Keratinocyte (primary cell): ENCODE measurements at regions not wholly inside any gene's neighbourhood (a gene's known extent, or its start where the extent isn't known, plus 50 kb on each side); places are given as distances from the start of the nearest gene placed in this dataset.

Experiments used
- DNase-seq: peaks from one replicate; pipeline ENCODE4 v3.0.0-alpha.2; 2011; ENCODE audit warnings: low read depth, missing footprints, low spot score
- FAIRE-seq: peaks from 2 replicates; lab custom pipeline; 2011; peaks lifted over from hg19 to GRCh38; lab: Jason Lieb, UNC
- H2AFZ ChIP-seq: 2 replicates; pipeline ENCODE4 v1.6.0; 2012; ENCODE audit warnings: low read length, control low read depth, inconsistent platforms; ENCODE audit not compliant: control insufficient read depth
- H3K27ac ChIP-seq: 2 replicates; pipeline ENCODE4 v1.5.1; 2011; ENCODE audit warnings: low read length; ENCODE audit not compliant: control insufficient read depth, insufficient read depth
- H3K27me3 ChIP-seq: 3 replicates; pipeline ENCODE4 v1.6.0; 2011; ENCODE audit warnings: low read length; ENCODE audit not compliant: control insufficient read depth, insufficient read depth; ENCODE audit errors: extremely low read depth
- H3K36me3 ChIP-seq, 2 experiments: 2 replicates in 1 of 2; 3 replicates in 1 of 2; pipeline ENCODE4 v1.5.1; 2011; ENCODE audit warnings: low read length in 2 of 2, mild to moderate bottlenecking in 1 of 2; ENCODE audit not compliant: control insufficient read depth in 2 of 2, insufficient read depth in 2 of 2; ENCODE audit errors: extremely low read depth in 1 of 2
- H3K4me1 ChIP-seq: 3 replicates; pipeline ENCODE4 v1.5.1; 2011; ENCODE audit warnings: low read length; ENCODE audit not compliant: control insufficient read depth, insufficient read depth; ENCODE audit errors: extremely low read depth
- H3K4me2 ChIP-seq: 3 replicates; pipeline ENCODE4 v1.6.0; 2011; ENCODE audit warnings: low read depth, low read length; ENCODE audit not compliant: control insufficient read depth, insufficient read depth; ENCODE audit errors: extremely low read depth
- H3K4me3 ChIP-seq, 3 experiments: fragments of 200-600 bp in 1 of 3; sonication (generic) in 1 of 3; 2 replicates in 2 of 3; 3 replicates in 1 of 3; pipeline ENCODE4 v1.5.1; 2011 to 2016; ENCODE audit warnings: low read length in 3 of 3, mild to moderate bottlenecking in 3 of 3, control low read depth in 2 of 3, inconsistent platforms in 1 of 3, low read depth in 1 of 3, mixed read lengths in 1 of 3, mixed run types in 1 of 3, moderate library complexity in 1 of 3; ENCODE audit not compliant: control insufficient read depth in 2 of 3, insufficient read depth in 2 of 3; ENCODE audit errors: extremely low read depth in 1 of 3
- H3K79me2 ChIP-seq: 2 replicates; pipeline ENCODE4 v1.6.0; 2012; ENCODE audit warnings: low read length; ENCODE audit not compliant: control insufficient read depth, insufficient read depth
- H3K9ac ChIP-seq: 3 replicates; pipeline ENCODE4 v1.6.0; 2011; ENCODE audit warnings: low read length; ENCODE audit not compliant: control insufficient read depth, insufficient read depth; ENCODE audit errors: extremely low read depth
- H3K9me1 ChIP-seq: 3 replicates; pipeline ENCODE4 v1.6.0; 2011; ENCODE audit warnings: low read length; ENCODE audit not compliant: control insufficient read depth, insufficient read depth; ENCODE audit errors: extremely low read depth
- H3K9me3 ChIP-seq: 2 replicates; pipeline ENCODE4 v1.5.1; 2012; ENCODE audit warnings: low read depth, low read length; ENCODE audit not compliant: control insufficient read depth
- H4K20me1 ChIP-seq: 3 replicates; pipeline ENCODE4 v1.6.0; 2011; ENCODE audit warnings: low read length; ENCODE audit not compliant: control insufficient read depth, insufficient read depth; ENCODE audit errors: extremely low read depth
- EZH2 ChIP-seq: IDR thresholded peaks from one replicate; pipeline ENCODE4 v1.6.1; 2012; ENCODE audit warnings: inconsistent platforms, mild to moderate bottlenecking, low read length, moderate library complexity
- dilution Hi-C: fragments of 300-500 bp; cut with MboI; formaldehyde crosslinking; loops from one replicate; pipeline ENCODE4 v1.7.0; 2020; ENCODE audit warnings: low sequenced_read_pairs; ENCODE audit not compliant: extremely low pct_ligation_motif_present
- TF ChIP-seq, protein P1 (sequence below), 3 experiments: IDR thresholded peaks in 1 of 3; conservative IDR thresholded peaks in 1 of 3; optimal IDR thresholded peaks in 1 of 3; 2 replicates in 2 of 3; 3 replicates in 1 of 3; pipeline versions ENCODE3 to v1.5.1; 2011; ENCODE audit warnings: low read length in 3 of 3, mild to moderate bottlenecking in 3 of 3, moderate library complexity in 2 of 3, control low read depth in 1 of 3, inconsistent platforms in 1 of 3; ENCODE audit not compliant: insufficient read depth in 2 of 3; ENCODE audit errors: extremely low read depth in 1 of 3

DNA sequence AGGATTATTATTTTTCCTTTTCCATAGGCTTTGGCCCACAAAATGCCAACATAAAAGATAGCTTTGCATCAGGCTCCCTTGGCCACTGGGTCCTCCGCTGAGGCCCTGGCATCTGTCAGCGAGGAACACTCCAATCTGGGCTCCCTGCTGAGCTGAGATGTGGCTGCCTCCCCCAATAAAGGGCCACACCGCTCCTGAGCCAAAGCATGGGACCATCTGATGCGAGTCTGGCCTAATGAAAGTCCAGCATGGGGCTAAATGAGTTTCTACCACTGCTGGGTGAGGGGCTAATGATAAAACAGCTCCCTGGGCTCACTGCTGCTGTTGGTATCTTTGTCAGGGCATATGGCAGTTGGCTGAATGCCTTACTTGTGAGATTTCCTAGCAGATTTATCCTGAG is 817.5 kb upstream of the SLC35B3 start:
- Histone ChIP-seq H3K4me1 (peaks cover 7% of the 10 kb centered on the region), H3K27me3 (no peaks in the 10 kb centered on the region), H2AFZ (no peak overlapping the region), H3K9ac (no peak overlapping the region), H3K4me2 (no peak overlapping the region), H3K4me3 (no peak overlapping the region), H3K27ac (no peak overlapping the region), H3K36me3 (no peaks in the 10 kb centered on the region), H3K9me1 (no peaks in the 10 kb centered on the region), H3K79me2 (no peaks in the 10 kb centered on the region), H4K20me1 (no peaks in the 10 kb centered on the region), H3K9me3 (no peaks in the 10 kb centered on the region)
- dilution Hi-C loops, result no loop called here
- FAIRE-seq (no peak), DNase-seq (no peak)
- TF ChIP-seq, protein P1, sequence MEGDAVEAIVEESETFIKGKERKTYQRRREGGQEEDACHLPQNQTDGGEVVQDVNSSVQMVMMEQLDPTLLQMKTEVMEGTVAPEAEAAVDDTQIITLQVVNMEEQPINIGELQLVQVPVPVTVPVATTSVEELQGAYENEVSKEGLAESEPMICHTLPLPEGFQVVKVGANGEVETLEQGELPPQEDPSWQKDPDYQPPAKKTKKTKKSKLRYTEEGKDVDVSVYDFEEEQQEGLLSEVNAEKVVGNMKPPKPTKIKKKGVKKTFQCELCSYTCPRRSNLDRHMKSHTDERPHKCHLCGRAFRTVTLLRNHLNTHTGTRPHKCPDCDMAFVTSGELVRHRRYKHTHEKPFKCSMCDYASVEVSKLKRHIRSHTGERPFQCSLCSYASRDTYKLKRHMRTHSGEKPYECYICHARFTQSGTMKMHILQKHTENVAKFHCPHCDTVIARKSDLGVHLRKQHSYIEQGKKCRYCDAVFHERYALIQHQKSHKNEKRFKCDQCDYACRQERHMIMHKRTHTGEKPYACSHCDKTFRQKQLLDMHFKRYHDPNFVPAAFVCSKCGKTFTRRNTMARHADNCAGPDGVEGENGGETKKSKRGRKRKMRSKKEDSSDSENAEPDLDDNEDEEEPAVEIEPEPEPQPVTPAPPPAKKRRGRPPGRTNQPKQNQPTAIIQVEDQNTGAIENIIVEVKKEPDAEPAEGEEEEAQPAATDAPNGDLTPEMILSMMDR (optimal IDR thresholded peaks at IDR 0.05 in 1 of 3, IDR thresholded peaks at IDR 0.05 in 1 of 3, conservative IDR thresholded peaks at IDR 0.05 in 1 of 3; ENCODE audit: extremely low read depth in 1 of 3, insufficient read depth in 2 of 3, low read length in 3 of 3), result no peak
- no peak for TF ChIP-seq EZH2

DNA sequence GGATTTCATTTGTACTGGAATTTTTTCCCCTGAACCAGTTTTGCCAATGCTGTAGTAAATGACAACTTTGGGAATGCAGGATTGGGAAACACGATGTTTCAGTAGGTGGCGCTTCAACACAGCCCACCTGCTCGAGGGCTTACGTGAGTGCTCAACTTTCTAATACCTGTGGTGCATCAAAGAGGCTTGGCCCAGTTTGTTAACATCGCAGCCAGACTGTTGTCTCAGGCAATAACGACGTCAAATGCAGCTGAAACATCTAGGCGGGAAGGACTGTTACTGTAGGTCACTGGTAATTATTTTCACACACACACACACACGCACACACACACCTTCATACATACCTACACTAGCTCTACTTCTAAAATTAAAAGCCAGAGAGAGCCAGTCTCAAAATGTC is 815.5 kb upstream of the SLC35B3 start:
- Histone ChIP-seq H3K9ac (no peak overlapping the region), H3K4me3 (no peak overlapping the region), H3K9me1 (no peaks in the 10 kb centered on the region), H3K9me3 (no peaks in the 10 kb centered on the region), H3K36me3 (no peaks in the 10 kb centered on the region), H3K27ac (no peak overlapping the region), H3K4me1 (peaks cover 3% of the 10 kb centered on the region), H4K20me1 (no peaks in the 10 kb centered on the region), H3K27me3 (no peaks in the 10 kb centered on the region), H3K4me2 (peak overlapping the region; percentile 3), H3K79me2 (no peaks in the 10 kb centered on the region), H2AFZ (peak overlapping the region; percentile 69)
- TF ChIP-seq EZH2, result no peak
- TF ChIP-seq, protein P1 (optimal IDR thresholded peaks at IDR 0.05 in 1 of 3, IDR thresholded peaks at IDR 0.05 in 1 of 3, conservative IDR thresholded peaks at IDR 0.05 in 1 of 3; ENCODE audit: extremely low read depth in 1 of 3, insufficient read depth in 2 of 3, low read length in 3 of 3), result peak; percentile 80 to 95 (median 80)
- FAIRE-seq, result peak; percentile 90
- dilution Hi-C loops, result no loop called here
- DNase-seq, result peak; percentile 30
